H9 (cell line): ENCODE measurements at regions not wholly inside any gene's neighbourhood (a gene's known extent, or its start where the extent isn't known, plus 50 kb on each side); places are given as distances from the start of the nearest gene placed in this dataset.

Experiments used
- DNase-seq: peaks from one replicate; pipeline ENCODE4 v3.0.0-alpha.2; 2017
- H2AFZ ChIP-seq: one replicate; pipeline ENCODE4 v1.6.1; 2013; ENCODE audit warnings: mild to moderate bottlenecking, low read length, control low read depth, moderate library complexity
- H2AK5ac ChIP-seq: 2 replicates; pipeline ENCODE4 v1.6.1; 2013; ENCODE audit warnings: low read length, control low read depth, mixed read lengths; ENCODE audit not compliant: insufficient read length
- H2BK120ac ChIP-seq: one replicate; pipeline ENCODE4 v1.6.1; 2013; ENCODE audit warnings: low read depth, mild to moderate bottlenecking, low read length, control low read depth, inconsistent platforms; ENCODE audit not compliant: poor library complexity, severe bottlenecking
- H2BK12ac ChIP-seq: 2 replicates; pipeline ENCODE4 v1.6.1; 2013; ENCODE audit warnings: low read length, control low read depth, mixed read lengths, low read depth; ENCODE audit not compliant: insufficient read length
- H2BK15ac ChIP-seq: 2 replicates; pipeline ENCODE4 v1.6.1; 2013; ENCODE audit warnings: low read depth, low read length, control low read depth
- H2BK20ac ChIP-seq: one replicate; pipeline ENCODE4 v1.6.1; 2013; ENCODE audit warnings: low read depth, mild to moderate bottlenecking, low read length, control low read depth, inconsistent platforms; ENCODE audit not compliant: poor library complexity, severe bottlenecking
- H2BK5ac ChIP-seq: 2 replicates; pipeline ENCODE4 v1.6.1; 2013; ENCODE audit warnings: low read length, control low read depth, mixed read lengths; ENCODE audit not compliant: insufficient read length
- H3K14ac ChIP-seq: 2 replicates; pipeline ENCODE4 v1.6.1; 2013; ENCODE audit warnings: low read length, control low read depth; ENCODE audit not compliant: insufficient read depth
- H3K18ac ChIP-seq: 2 replicates; pipeline ENCODE4 v1.6.1; 2013; ENCODE audit warnings: low read depth, mild to moderate bottlenecking, mixed read lengths, low read length, control low read depth; ENCODE audit not compliant: insufficient read length
- H3K23ac ChIP-seq: 2 replicates; pipeline ENCODE4 v1.6.1; 2013; ENCODE audit warnings: low read length, control low read depth, mixed read lengths, low read depth; ENCODE audit not compliant: insufficient read length
- H3K23me2 ChIP-seq: 2 replicates; pipeline ENCODE4 v1.6.1; 2013; ENCODE audit warnings: low read depth, mild to moderate bottlenecking, mixed read lengths, low read length, control low read depth; ENCODE audit not compliant: insufficient read length, poor library complexity, severe bottlenecking
- H3K27ac ChIP-seq: 2 replicates; pipeline ENCODE4 v1.5.1; 2013; ENCODE audit warnings: low read length, control low read depth, mixed read lengths, low read depth; ENCODE audit not compliant: insufficient read length
- H3K27me3 ChIP-seq: 2 replicates; pipeline ENCODE4 v1.6.1; 2013; ENCODE audit warnings: low read length, control low read depth, inconsistent platforms; ENCODE audit not compliant: insufficient read depth
- H3K4ac ChIP-seq: 2 replicates; pipeline ENCODE4 v1.6.1; 2013; ENCODE audit warnings: low read depth, mild to moderate bottlenecking, control low read depth, inconsistent platforms, low read length, moderate library complexity
- H3K4me1 ChIP-seq: 2 replicates; pipeline ENCODE4 v1.6.1; 2013; ENCODE audit warnings: low read length, control low read depth, inconsistent platforms; ENCODE audit not compliant: insufficient read depth
- H3K4me2 ChIP-seq: 2 replicates; pipeline ENCODE4 v1.6.1; 2013; ENCODE audit warnings: low read length, control low read depth, mixed read lengths; ENCODE audit not compliant: insufficient read length, insufficient read depth
- H3K56ac ChIP-seq: 2 replicates; pipeline ENCODE4 v1.6.1; 2013; ENCODE audit warnings: low read depth, mild to moderate bottlenecking, mixed read lengths, low read length, control low read depth; ENCODE audit not compliant: insufficient read length
- H3K79me1 ChIP-seq: 2 replicates; pipeline ENCODE4 v1.6.1; 2013; ENCODE audit warnings: low read depth, mild to moderate bottlenecking, moderate library complexity, low read length, control low read depth, inconsistent platforms; ENCODE audit not compliant: insufficient read depth, poor library complexity, severe bottlenecking
- H3K79me2 ChIP-seq: 2 replicates; pipeline ENCODE4 v1.6.1; 2013; ENCODE audit warnings: low read length, control low read depth, inconsistent platforms; ENCODE audit not compliant: insufficient read depth
- H3K9ac ChIP-seq: 2 replicates; pipeline ENCODE4 v1.6.1; 2013; ENCODE audit warnings: low read length, control low read depth, mixed read lengths; ENCODE audit not compliant: insufficient read length; ENCODE audit errors: extremely low read depth
- H3K9me3 ChIP-seq: one replicate; pipeline ENCODE4 v1.6.1; 2013; ENCODE audit warnings: low read depth, low read length, inconsistent platforms; ENCODE audit not compliant: control insufficient read depth
- H3T11ph ChIP-seq: one replicate; pipeline ENCODE4 v1.6.1; 2013; ENCODE audit warnings: mild to moderate bottlenecking, low read length, control low read depth, inconsistent platforms
- H4K20me1 ChIP-seq: one replicate; pipeline ENCODE4 v1.6.1; 2013; ENCODE audit not compliant: control insufficient read depth, insufficient read length, insufficient read depth
- H4K5ac ChIP-seq: 2 replicates; pipeline ENCODE4 v1.6.1; 2013; ENCODE audit warnings: low read depth, mild to moderate bottlenecking, mixed read lengths, low read length, control low read depth; ENCODE audit not compliant: insufficient read length
- H4K8ac ChIP-seq: replicated peaks from 2 replicates; pipeline ENCODE4 v1.6.1; 2013; ENCODE audit warnings: low read length, control low read depth, mixed read lengths, low read depth; ENCODE audit not compliant: insufficient read length
- H4K91ac ChIP-seq: 2 replicates; pipeline ENCODE4 v1.6.1; 2013; ENCODE audit warnings: low read depth, mild to moderate bottlenecking, moderate library complexity, mixed read lengths, low read length, control low read depth; ENCODE audit not compliant: insufficient read length
- H3K27ac Mint-ChIP-seq, 3 experiments: 2 replicates in 2 of 3; 3 replicates in 1 of 3; pipeline ENCODE4 v1.8.0; 2020 to 2021; ENCODE audit warnings: mixed read lengths in 3 of 3, mild to moderate bottlenecking in 1 of 3, moderate library complexity in 1 of 3
- H3K27me3 Mint-ChIP-seq: 2 replicates; pipeline ENCODE4 v1.8.0; 2021; ENCODE audit warnings: low read depth, mild to moderate bottlenecking, moderate library complexity, mixed read lengths
- H3K36me3 Mint-ChIP-seq, 3 experiments: 2 replicates in 2 of 3; 3 replicates in 1 of 3; pipeline ENCODE4 v1.8.0; 2020 to 2021; ENCODE audit warnings: low read depth in 3 of 3, mixed read lengths in 3 of 3; ENCODE audit not compliant: insufficient read depth in 1 of 3
- H3K4me1 Mint-ChIP-seq, 2 experiments: 2 replicates each; pipeline ENCODE4 v1.8.0; 2020; ENCODE audit warnings: mixed read lengths in 2 of 2
- H3K4me3 Mint-ChIP-seq, 2 experiments: 2 replicates in 1 of 2; 3 replicates in 1 of 2; pipeline ENCODE4 v1.8.0; 2020 to 2021; ENCODE audit warnings: mild to moderate bottlenecking in 2 of 2, mixed read lengths in 2 of 2, moderate library complexity in 1 of 2
- H3K9me3 Mint-ChIP-seq, 2 experiments: 2 replicates in 1 of 2; 3 replicates in 1 of 2; pipeline ENCODE4 v1.8.0; 2020; ENCODE audit warnings: mild to moderate bottlenecking in 2 of 2, mixed read lengths in 2 of 2, moderate library complexity in 1 of 2
- WGBS: extraction: QIAGEN DNeasy Blood & Tissue Kit; methylation state at CpG from one replicate; pipeline ENCODE4 v1.1.7; 2013; ENCODE audit warnings: missing lambda C conversion rate, low lambda C conversion rate, mixed read lengths; ENCODE audit not compliant: insufficient read length; ENCODE audit errors: extremely low coverage; 5-methylcytosine and 5-hydroxymethylcytosine counted together
- TF ChIP-seq, protein P1 (sequence below): fragments of 200-600 bp; sonication (generic); conservative IDR thresholded peaks from 3 replicates; pipeline ENCODE4 v1.8.0; 2021; ENCODE audit warnings: antibody characterized with exemption, mild to moderate bottlenecking

DNA sequence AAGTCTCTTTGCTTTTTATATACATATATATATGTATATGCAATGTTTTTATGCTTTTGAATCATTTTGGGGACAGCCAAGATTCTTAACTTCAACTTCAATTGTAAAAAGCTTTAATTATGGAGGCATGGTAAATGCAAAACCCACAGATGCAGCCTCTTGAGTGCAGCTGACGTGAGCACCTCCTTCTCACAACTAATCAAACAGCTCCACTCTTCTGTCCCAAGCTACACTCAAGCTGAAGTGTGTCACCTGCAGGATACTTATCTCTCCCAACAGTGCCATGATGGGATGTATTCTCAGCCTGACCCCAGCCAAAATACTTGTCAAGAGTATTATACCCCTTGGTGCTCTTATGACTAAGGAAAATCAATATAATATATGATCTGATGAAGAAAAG, 60.7 kb upstream of the BLTP1 start:
- H3K4me3 Mint-ChIP-seq: no peak overlapping the region
- Histone ChIP-seq H3K9me3 (no peaks in the 10 kb centered on the region), H3K4me1 (no peaks in the 10 kb centered on the region), H2BK20ac (no peak overlapping the region), H2BK5ac (no peak overlapping the region), H3K79me2 (no peaks in the 10 kb centered on the region), H4K20me1 (no peaks in the 10 kb centered on the region), H2BK120ac (no peak overlapping the region), H2AFZ (no peak overlapping the region), H4K8ac (no peak overlapping the region), H4K5ac (no peak overlapping the region), H2BK15ac (no peak overlapping the region), H2BK12ac (no peak overlapping the region), H3K56ac (no peak overlapping the region), H3T11ph (no peak overlapping the region), H3K23me2 (no peaks in the 10 kb centered on the region), H2AK5ac (no peak overlapping the region), H3K4me2 (no peak overlapping the region), H3K27ac (no peak overlapping the region), H3K79me1 (no peaks in the 10 kb centered on the region), H3K23ac (no peak overlapping the region), H3K18ac (no peak overlapping the region), H4K91ac (no peak overlapping the region), H3K14ac (no peak overlapping the region), H3K9ac (no peak overlapping the region), H3K4ac (no peak overlapping the region), H3K27me3 (no peaks in the 10 kb centered on the region)
- TF ChIP-seq, protein P1, sequence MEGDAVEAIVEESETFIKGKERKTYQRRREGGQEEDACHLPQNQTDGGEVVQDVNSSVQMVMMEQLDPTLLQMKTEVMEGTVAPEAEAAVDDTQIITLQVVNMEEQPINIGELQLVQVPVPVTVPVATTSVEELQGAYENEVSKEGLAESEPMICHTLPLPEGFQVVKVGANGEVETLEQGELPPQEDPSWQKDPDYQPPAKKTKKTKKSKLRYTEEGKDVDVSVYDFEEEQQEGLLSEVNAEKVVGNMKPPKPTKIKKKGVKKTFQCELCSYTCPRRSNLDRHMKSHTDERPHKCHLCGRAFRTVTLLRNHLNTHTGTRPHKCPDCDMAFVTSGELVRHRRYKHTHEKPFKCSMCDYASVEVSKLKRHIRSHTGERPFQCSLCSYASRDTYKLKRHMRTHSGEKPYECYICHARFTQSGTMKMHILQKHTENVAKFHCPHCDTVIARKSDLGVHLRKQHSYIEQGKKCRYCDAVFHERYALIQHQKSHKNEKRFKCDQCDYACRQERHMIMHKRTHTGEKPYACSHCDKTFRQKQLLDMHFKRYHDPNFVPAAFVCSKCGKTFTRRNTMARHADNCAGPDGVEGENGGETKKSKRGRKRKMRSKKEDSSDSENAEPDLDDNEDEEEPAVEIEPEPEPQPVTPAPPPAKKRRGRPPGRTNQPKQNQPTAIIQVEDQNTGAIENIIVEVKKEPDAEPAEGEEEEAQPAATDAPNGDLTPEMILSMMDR: no peak
- H3K9me3 Mint-ChIP-seq: no peaks in the 10 kb centered on the region; a peak in 1 of 5 replicates
- H3K36me3 Mint-ChIP-seq: no peaks in the 10 kb centered on the region
- WGBS: no CpG with 5 or more reads among the region's 1 CpG
- DNase-seq: no peak
- peaks cover 2% of the 10 kb centered on the region; the same call in 1 of the 2 replicates for H3K27me3 Mint-ChIP-seq
- no peak overlapping the region for H3K27ac Mint-ChIP-seq
- H3K4me1 Mint-ChIP-seq: no peaks in the 10 kb centered on the region
